ENCODE measurements at regions not wholly inside any gene's neighbourhood (a gene's known extent, or its start where the extent isn't known, plus 50 kb on each side); places are given as distances from the start of the nearest gene placed in this dataset.

DNA sequence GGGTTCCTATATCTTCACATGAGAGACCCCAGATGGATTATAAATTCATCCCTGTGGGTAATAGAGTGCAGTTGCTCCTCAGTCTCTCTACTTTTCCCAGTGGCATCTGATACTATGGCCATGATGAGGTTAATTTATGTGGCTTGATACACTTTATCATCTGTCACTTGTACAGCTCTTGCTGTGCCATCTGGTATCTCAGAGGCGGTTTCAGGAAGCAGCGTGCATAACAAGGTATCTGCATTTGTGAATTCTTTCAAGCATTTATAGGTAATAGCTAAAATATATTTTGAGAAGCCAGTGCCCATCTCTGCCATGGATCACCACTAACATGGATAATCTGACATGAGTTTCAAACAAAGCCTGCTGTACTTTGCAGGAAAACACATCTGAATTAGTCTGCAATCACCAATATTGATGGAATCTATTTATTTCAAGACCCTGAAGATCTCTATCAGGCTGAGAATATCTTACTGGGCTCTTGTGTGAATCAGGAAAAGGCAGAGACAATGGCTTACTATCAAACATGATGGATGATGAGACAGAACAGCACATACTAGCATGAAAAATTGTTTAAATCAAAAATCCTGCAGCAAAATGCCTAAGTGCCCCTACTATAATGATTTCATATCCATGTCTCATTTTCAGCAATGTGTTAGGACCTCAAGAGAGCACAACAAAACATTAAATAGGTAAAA lies 548.7 kb upstream of the MAP3K7 start:
- peaks cover 0 to 5% (median 0%) of the 10 kb centered on the region in 7 donors for H3K9me3 Mint-ChIP-seq

DNA sequence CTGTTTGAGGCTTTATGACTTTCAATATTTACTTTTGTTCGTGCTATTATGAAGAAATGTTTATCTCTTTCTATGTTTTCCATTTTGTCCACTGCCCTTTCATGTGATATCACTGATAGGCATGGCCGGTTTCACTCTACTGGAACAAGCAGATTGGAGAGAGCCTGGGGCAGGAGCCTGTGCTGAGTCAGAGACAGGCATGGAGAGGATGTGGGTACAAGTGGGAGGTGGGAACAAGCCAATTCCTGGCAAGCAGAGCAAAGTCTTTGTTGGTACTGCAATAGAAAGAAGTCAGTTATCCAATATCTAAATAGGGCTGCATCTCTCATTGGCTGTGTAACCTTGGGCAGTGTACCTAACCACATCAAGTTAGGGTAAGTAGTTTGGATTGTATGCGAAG lies 545.6 kb upstream of the MAP3K7 start:
- H3K27me3 ChIP-seq (ENCODE audit: control insufficient read depth in 2 of 2, insufficient read depth in 2 of 2, low read length in 2 of 2) = no peaks in the 10 kb centered on the region
- 100% methylated on average over 1 of the region's 3 CpGs for WGBS (ENCODE audit: insufficient coverage)
- no peak overlapping the region for H3K27ac ChIP-seq (ENCODE audit: low read depth in 1 of 2, low read length in 2 of 2)
- intact Hi-C loops (cut with micrococcal nuclease) = no loop called here
- H4K20me1 ChIP-seq (ENCODE audit: insufficient read depth, low read length) = no peaks in the 10 kb centered on the region
- no peaks in the 10 kb centered on the region for H3K36me3 Mint-ChIP-seq
- H3K4me1 Mint-ChIP-seq = no peaks in the 10 kb centered on the region
- H3K4me2 ChIP-seq (replicated peaks; ENCODE audit: extremely low read depth, low read length, poor library complexity, severe bottlenecking) = no peak overlapping the region
- peak overlapping the region in 1 of 7 donors; percentile 46 for H3K27ac Mint-ChIP-seq
- peaks cover 0 to 2% (median 0%) of the 10 kb centered on the region in 3 donors for H3K27me3 Mint-ChIP-seq (ENCODE audit: low read depth in 3 of 3)
- no peaks in the 10 kb centered on the region for H3K4me1 ChIP-seq (ENCODE audit: control insufficient read depth in 1 of 2, insufficient read depth in 2 of 2, low read length in 2 of 2)
- no peaks in the 10 kb centered on the region for H3K79me2 ChIP-seq (ENCODE audit: insufficient read depth, low read length)
- TF ChIP-seq, protein P1, sequence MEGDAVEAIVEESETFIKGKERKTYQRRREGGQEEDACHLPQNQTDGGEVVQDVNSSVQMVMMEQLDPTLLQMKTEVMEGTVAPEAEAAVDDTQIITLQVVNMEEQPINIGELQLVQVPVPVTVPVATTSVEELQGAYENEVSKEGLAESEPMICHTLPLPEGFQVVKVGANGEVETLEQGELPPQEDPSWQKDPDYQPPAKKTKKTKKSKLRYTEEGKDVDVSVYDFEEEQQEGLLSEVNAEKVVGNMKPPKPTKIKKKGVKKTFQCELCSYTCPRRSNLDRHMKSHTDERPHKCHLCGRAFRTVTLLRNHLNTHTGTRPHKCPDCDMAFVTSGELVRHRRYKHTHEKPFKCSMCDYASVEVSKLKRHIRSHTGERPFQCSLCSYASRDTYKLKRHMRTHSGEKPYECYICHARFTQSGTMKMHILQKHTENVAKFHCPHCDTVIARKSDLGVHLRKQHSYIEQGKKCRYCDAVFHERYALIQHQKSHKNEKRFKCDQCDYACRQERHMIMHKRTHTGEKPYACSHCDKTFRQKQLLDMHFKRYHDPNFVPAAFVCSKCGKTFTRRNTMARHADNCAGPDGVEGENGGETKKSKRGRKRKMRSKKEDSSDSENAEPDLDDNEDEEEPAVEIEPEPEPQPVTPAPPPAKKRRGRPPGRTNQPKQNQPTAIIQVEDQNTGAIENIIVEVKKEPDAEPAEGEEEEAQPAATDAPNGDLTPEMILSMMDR (IDR thresholded peaks at IDR 0.05) = no peak
- H3K36me3 ChIP-seq (replicated peaks in 1 of 2; ENCODE audit: control insufficient read depth in 1 of 2, insufficient read depth in 2 of 2, low read length in 2 of 2) = no peaks in the 10 kb centered on the region
- peaks cover 0 to 11% (median 1%) of the 10 kb centered on the region in 7 donors for H3K9me3 Mint-ChIP-seq
- H2AFZ ChIP-seq (ENCODE audit: insufficient read depth, low read depth, low read length, poor library complexity, severe bottlenecking) = no peak overlapping the region
- no peak overlapping the region for H3K4me3 ChIP-seq (replicated peaks in 1 of 3; ENCODE audit: low read depth in 2 of 3, low read length in 3 of 3)
- H3K4me3 Mint-ChIP-seq = no peak overlapping the region
- H3K9me3 ChIP-seq (replicated peaks in 1 of 2; ENCODE audit: control insufficient read depth in 1 of 2, insufficient read depth in 1 of 2, low read length in 2 of 2) = no peaks in the 10 kb centered on the region
- no peak overlapping the region for H3K9ac ChIP-seq (ENCODE audit: insufficient read depth, low read length, poor library complexity, severe bottlenecking)
- no peak for DNase-seq

More for the DNA sequence above, 548.7 kb upstream of the MAP3K7 start:
- Histone ChIP-seq H3K4me1 (ENCODE audit: control insufficient read depth in 1 of 2, insufficient read depth in 2 of 2, low read length in 2 of 2) (peaks cover 4 to 8% of the 10 kb centered on the region in 2 donors), H4K20me1 (ENCODE audit: insufficient read depth, low read length) (no peaks in the 10 kb centered on the region), H3K27me3 (ENCODE audit: control insufficient read depth in 2 of 2, insufficient read depth in 2 of 2, low read length in 2 of 2) (no peaks in the 10 kb centered on the region), H3K4me3 (replicated peaks in 1 of 3; ENCODE audit: low read depth in 2 of 3, low read length in 3 of 3) (no peak overlapping the region), H3K9ac (ENCODE audit: insufficient read depth, low read length, poor library complexity, severe bottlenecking) (no peak overlapping the region), H2AFZ (ENCODE audit: insufficient read depth, low read depth, low read length, poor library complexity, severe bottlenecking) (no peak overlapping the region), H3K79me2 (ENCODE audit: insufficient read depth, low read length) (no peaks in the 10 kb centered on the region), H3K9me3 (replicated peaks in 1 of 2; ENCODE audit: control insufficient read depth in 1 of 2, insufficient read depth in 1 of 2, low read length in 2 of 2) (no peaks in the 10 kb centered on the region), H3K27ac (ENCODE audit: low read depth in 1 of 2, low read length in 2 of 2) (no peak overlapping the region), H3K36me3 (replicated peaks in 1 of 2; ENCODE audit: control insufficient read depth in 1 of 2, insufficient read depth in 2 of 2, low read length in 2 of 2) (no peaks in the 10 kb centered on the region), H3K4me2 (replicated peaks; ENCODE audit: extremely low read depth, low read length, poor library complexity, severe bottlenecking) (no peak overlapping the region)
- Mint-ChIP-seq H3K36me3 (no peaks in the 10 kb centered on the region), H3K4me1 (peaks cover 6% of the 10 kb centered on the region), H3K4me3 (no peak overlapping the region), H3K27ac (no peak overlapping the region), H3K27me3 (ENCODE audit: low read depth in 3 of 3) (peaks cover 0 to 2% (median 0%) of the 10 kb centered on the region in 3 donors)
- TF ChIP-seq, protein P1 (IDR thresholded peaks at IDR 0.05) = no peak
- no peak for DNase-seq
- WGBS (ENCODE audit: insufficient coverage) = no CpG with 5 or more reads among the region's 2 CpGs
- intact Hi-C loops (cut with micrococcal nuclease) = no loop called here
